Cerebellar nuclear complex (tissue), 1 donor: ENCODE measurements at regions not wholly inside any gene's neighbourhood (a gene's known extent, or its start where the extent isn't known, plus 50 kb on each side); places are given as distances from the start of the nearest gene placed in this dataset.
"Not testable (repeated sequence)": the region's sequence is repeated elsewhere in the genome, so short reads cannot be mapped to it uniquely, and the experiment has no call there.

Source experiments
- DNase-seq, 2 experiments: peaks; one replicate each; lab custom pipeline; 2025; lab: John Stamatoyannopoulos, UW

DNA sequence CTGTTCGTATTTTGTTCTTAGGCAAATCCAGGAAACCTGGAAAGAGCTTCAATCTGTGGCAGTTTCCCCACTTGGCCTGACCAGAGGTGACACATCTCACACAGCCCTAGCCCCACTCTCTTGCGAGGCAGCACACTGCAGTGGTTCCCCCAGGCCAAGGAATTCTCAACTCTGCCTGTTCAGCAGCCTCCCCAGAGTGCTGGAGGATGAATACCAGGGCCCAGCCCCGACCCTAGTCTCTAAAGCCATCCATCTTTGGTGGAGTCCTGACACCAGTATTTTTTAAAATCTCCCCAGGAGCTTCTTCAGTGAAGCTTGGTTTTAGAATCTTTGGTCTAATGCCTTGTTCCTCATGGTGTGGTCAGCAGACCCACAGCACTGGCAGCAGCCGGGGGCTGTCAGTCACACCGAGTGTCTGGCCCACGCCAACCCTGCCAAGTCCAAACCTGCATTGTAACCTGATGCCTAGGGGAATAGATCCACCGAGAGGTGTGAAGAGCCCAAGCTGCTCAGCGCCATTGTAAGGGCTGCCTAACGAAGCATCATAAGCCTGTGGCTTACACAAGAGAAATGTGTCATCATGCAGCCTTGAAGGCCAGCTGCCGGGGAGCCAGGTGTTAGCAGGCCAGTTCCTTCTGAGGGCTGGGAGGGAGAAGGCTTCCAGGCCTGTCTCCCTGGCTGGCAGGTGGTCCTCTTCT, 428.7 kb upstream of the ID2 start:
- no peak for DNase-seq

DNA sequence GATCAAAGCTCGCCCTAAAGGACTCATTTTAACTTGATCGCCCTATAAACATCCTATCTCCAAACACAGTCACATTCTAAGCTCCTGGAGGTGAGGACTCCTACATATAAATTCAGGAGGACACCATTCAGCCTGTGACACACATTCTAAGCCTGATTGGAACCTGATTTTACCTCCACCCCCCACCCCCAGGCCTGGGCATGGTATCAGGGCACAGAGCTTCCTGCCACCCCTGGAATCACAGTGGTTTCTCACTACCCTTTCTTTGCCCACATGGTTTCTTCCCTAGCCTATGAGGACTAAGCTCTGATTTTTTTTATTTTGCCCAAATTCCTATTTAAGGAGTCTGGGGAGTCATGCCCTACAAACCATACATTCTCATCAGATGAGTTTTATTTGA, 428.1 kb upstream of the ID2 start:
- no peak for DNase-seq

DNA sequence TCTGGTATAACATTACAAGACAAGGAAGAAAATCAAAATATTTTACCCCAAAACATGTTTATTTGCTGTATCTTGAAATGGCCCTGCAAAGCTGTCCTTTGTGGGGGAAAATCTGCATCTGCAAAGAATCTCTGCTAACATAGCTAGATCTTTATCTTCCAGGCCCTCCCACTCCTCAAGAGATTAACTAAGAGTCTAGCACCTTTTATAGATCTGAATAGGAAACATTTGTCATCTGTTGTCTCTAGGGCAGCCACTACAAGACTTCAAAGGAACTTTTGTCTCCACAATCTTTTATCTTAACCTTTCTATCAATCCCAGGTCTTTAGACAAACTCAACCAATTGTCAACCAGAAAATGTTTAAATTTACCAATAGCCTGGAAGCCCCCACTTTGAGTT, 427.6 kb upstream of the ID2 start:
- not testable (repeated sequence) for DNase-seq

DNA sequence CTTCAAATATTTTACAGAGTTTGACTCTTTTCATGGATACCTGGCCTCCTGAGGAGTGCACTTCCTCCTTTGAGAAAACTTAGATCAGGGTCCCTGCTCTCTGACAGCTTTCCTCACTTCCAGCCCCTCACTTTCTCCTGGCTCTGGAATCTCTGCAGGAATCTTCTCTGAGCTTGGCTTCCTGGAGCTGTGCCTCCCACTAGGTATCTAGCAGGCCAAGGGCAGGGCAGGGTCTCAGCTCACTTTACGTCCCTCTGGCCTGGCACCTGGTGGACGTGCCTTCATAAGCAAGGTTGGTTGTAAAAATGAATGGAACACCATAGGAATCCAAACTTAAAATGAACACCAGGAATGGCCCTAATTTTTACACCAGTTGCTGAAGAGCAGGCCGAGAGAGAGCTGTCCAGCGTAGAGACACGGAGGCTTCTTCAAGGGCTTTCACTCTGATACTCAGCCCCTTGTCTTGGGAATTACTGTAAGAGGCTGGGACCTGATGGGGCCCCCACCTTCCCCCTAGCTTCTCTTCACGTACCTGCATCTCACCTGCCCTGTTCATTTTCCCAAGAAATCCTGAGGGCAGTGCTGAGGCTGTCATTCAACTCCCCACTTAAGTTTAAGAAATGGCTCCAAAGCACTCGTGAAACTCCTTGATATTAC, 426.9 kb upstream of the ID2 start:
- no peak for DNase-seq

DNA sequence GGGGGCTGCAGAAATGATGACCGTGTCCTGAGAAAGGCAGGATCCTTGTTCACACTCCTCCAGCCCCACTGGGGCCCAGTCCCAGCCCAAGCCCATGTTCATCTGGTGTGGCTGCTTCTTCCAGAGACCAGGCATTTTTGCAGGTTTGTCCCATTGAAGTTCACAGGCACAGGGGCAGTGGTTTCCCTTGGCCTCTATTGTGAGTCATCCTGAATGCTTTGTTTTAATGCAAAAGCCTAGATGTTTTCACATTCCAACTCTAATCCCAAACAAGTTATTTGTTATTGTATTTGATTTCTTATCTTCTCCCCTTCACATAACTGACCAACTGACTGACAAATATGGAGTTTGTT, 426.4 kb upstream of the ID2 start:
- DNase-seq, result no peak

DNA sequence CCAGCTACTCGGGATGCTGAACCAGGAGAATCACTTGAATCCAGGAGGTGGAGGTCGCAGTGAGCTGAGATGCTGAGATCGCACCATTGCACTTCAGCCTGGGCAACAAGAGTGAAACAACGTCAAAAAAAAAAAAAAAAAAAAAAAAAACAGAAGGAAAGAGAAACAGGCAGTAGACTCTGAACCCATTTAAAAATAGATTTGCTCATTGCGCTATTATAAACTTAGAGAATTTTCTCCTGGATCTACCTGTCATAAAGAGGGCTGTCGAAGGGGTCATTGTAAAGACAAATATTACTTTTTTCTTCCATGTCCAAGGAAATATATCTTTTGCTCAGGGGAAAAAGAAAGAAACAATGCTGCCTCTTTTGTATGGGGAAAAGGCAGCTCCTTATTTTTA, 425.0 kb upstream of the ID2 start:
- DNase-seq, result no peak

DNA sequence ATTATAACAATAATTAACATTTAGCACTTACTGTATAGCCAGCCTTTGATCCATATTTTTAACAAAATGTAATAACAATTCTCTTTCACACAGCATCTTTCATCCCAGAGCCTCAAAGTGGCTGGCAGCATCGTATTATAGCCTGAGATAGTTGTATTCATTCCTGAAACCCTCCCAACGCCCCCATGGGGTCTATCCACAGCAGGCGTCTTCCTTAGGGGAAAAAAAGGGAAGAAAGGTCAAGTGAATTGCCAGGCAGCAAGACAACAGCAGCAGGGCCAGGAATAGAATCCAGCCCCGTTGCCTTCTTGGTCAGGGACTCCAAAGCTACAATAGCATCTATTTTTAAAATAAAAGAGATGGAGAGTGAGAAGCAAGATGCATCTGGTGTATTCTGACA, 424.4 kb upstream of the ID2 start:
- DNase-seq, result no peak

DNA sequence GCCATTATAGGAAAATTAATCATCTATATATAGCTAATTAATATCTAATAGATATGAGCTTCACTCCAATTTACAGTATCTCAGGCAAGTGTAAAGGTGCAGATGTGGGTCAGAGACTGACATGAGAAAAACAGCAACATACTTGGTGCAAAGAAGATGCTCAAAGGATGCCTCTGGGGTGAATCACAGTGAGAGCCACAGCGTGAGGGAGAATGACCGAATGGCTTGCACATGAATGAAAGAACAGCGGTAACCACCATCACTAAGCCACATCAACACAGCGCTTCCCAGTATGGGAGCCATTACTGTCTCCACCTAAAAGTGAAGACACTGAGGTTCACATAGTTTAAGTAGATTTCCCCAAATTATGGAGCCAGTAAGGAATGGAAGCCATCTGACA, 423.4 kb upstream of the ID2 start:
- DNase-seq, result no peak

DNA sequence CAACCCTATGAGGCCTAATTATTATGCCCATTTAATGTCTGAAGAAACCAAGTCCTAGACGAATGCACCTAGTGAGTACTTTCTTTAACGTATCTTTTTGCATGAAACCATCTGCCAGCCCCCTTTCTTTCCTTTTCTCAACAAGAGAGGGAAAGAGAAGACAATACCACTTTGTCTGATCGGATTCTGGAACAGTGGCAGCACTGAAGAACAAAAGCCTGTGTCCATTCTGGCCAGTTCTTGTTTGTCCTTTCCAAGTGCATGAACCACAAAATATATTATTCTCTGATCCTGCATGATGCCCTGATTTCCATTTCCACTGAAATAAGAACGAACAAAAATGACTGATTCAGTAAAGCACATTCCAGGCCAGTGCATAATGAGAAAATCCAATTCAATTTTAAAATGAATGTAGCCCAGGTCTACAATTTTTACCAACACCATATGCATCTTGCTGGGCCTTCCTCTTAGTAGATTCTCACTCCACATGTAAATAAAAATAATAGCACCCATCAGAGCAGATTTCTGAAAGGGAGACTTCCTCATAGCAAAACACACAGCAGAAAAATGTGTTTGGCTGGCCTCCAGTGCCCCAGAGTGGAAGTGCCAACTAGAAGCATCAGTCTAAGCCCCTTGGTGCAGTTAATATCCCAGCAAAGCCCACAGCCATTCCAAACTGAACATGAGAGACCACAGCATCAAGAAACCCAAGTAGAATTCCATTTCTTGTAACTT, 422.6 kb upstream of the ID2 start:
- DNase-seq, result no peak

DNA sequence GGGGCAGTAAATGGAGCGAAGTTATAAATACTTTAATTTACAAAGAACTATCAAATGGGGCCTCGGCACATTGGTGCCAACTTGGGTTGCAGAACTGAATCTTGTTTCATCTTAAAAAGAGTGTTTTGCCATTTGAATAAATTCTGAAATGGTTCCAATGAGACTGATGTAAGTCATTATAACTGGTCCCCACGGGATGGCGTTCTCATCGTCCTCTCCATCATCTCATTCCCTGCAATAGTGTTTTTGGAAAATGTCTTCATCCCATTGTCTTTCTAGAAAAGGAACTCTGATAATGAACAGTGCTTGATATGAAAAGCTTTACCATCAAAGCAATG, 422.0 kb upstream of the ID2 start:
- no peak for DNase-seq

DNA sequence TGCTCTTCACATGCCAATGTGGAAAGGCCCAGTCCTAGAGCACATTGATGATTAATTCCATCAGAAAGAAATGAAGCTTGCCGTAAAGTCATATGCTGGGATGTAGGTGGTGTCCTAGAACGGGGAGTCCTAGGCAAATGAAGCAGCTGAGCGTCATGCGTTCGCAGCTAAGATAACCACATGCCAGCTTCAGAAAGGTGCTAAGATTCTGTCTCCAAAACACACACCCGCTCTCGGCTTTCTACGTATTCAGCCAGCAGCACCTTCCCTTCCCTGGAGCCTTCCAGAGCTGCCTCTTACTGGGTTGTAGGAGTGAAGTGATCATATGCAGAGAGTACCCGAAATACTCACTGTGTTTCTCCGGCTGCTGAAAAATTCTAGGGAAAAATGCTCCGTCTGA, 421.6 kb upstream of the ID2 start:
- no peak for DNase-seq

DNA sequence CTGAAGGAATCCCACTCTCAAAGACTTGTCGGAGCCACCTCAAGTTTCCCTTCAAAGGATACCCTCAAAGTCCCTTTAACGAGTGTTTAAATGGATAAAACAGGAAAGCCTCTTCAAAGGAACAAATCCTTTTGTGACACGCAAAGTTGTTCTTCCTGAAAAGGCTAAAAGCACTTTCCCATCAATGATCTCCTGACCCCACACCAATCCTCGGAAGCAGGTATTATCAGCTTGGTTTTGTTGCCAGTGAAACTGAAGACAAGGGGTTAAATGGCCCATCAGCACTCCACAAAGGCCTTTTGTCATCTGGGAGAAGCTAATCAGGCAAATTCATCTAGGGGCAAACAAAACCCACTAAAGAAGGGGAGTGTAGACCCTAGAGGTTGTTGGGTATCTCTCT, 418.0 kb upstream of the ID2 start:
- no peak for DNase-seq

DNA sequence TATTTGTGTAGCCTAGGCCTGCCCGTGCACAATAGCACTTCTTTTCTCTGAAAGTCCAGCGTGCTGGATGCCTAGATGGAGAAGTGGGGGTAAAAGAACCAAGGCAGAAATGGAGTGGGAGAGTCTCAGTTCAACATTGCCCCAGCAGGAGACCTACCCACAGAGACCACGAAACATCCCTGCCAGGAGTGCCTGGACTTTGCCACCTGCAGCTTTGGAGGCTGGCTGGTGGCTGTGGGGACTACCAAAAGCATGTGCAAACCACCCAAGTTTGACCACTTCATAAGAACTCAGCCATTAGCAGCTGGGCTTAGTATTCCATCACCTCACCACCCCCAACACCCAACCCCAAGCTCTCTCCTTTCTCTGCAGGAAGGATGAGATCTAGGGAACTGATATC, 416.9 kb upstream of the ID2 start:
- no peak for DNase-seq

DNA sequence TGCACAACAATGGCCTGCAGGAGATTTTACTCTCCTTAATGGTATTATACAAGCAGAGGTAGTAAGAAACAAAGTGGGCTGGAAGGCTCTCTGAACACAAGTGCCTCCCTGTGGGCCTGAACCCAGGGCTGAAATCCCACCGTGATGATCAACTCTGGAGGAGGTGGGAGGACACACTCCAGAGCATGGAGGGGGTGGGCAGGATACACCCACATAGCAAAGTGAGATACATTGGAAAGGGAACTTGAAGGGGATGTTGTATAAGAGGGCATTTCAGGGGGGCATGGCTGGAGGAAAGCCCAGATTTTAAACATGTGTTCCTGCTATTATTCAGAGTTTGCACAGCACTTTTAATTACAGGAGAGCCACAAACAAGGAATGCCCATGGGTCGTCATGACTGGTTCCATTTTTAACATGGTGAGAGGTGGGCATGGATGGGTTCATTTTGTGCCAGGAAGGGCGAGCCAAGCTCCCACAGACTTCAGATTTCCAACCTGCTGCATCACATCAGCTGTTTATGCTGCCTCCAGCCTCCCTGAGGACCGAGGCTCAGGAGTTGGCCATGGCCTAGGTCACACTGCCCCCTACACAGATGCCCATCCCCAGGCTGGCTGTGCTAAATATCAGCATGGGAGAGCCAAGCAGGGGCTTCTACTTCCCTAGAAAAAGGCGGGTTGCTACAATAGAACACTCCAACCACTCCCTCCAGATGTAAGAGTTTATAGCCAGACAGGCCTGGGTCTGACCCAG, 416.2 kb upstream of the ID2 start:
- no peak for DNase-seq

DNA sequence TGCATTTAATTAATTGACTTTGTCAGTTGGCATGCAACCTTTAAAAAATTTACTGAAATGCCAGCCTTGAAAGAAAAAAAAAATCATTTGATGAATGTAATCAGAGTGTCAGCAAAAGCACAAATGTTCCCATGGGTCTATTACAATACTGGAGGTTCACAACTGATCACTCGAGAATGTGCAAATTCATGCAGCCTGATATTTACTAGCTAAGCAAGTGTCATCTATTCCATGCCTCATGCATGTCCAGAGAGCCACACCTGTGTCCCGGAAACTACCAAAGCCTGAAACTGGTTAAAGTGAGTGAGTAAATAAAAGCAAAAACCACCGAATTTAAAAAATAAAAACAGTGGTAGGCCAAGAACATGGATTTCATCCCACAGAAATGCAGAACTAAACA, 415.3 kb upstream of the ID2 start:
- no peak for DNase-seq

DNA sequence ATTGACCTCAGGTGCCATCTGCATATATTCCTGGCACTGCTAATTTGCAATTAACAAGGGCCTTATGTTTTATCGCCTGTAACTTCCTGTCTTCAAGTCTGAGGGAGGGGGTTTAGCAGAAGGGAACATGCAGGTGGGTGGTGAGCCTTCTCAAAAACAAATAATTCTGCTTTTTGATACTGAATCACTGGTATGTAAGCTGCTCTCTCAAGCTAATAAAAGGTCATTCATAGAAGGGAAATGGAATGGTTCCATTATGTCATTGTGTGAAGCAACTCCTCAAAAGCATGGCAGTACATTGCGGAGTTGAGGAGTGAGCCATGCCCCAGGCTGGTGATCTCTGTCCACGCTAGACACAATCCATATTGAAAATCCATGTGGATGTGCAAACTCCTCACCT, 414.8 kb upstream of the ID2 start:
- no peak for DNase-seq

DNA sequence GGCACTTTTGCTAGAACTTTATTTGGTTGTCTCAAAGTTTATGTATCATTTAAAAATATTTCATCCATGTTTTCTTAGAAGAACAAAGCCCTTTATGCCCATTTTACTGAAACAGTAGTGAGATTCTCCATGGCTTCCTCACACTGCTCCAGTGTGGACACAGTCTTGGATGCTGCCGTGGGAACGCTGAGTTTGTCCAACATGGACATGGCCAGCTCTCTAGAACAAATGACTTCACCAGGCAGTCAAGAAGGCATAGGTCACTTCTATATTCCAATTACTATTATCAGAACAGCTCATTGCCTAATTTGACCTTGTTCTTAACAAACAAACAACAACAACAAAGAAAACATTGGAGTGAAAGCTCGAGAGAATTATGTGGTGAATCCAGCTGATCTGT, 414.1 kb upstream of the ID2 start:
- no peak for DNase-seq

DNA sequence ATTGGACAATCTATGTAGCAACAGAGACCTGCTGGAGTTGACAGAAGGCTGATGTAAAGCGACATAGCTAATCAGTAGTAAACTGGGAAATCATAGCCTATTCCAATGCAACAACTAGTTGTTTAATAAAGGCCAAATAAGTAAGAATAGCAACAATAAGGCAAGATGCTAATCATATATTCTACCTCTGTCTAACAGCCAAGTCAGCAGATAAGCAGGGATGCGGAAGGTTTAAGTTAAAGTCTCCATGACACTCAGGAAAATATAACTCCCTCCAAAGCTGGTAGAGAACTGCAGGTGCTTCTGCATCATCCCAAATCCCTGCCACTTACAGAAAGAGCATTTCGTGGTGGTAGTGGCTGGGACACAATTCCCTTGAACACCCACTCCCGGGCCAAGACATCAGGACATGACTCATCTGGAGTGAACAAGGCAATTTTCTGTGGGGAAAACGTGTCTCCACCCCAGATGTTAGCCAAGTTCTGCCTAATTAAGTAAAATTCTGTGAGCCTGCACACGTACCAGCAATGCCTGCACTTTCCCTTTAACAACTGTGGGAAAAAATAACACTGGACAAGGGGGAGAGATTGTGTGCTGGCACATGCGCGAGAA, 413.6 kb upstream of the ID2 start:
- no peak for DNase-seq

DNA sequence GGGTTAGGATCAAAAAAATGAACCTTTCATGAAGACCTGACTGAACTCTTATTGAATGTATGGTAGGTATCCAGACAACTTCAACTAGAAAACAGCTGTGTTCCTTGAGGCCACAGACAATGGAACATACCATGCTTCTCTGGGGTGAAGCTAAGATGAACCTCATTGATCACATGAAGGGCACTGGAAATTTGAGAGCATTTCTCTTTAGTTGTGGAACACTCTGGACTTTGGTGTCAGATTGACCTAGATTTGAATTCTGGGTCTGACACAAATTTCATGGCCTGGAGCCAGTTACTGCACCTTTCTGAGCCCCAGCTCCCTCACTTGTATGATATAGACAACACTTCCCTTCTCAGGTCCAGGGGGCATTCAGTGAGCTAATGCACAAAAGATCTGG, 411.2 kb upstream of the ID2 start:
- no peak for DNase-seq

DNA sequence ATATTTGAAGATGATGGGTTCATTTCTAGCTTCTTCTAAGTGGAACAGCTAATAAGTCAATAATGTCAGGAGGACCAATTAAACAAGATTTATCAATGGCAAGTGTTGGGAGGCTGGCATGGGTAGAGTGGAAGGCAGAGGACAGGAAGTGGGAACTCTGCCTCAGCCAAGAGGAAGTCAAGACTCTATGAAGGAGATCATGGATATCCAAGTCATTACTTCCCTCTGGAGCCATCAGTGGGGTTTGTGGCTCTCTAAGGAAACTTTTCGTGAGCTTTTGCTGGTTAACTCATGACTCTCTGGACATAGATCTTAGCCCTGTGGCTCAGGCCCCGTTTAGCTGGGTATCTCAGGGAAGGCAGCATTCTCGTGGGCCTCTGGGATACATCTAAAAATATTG, 410.4 kb upstream of the ID2 start:
- no peak for DNase-seq

DNA sequence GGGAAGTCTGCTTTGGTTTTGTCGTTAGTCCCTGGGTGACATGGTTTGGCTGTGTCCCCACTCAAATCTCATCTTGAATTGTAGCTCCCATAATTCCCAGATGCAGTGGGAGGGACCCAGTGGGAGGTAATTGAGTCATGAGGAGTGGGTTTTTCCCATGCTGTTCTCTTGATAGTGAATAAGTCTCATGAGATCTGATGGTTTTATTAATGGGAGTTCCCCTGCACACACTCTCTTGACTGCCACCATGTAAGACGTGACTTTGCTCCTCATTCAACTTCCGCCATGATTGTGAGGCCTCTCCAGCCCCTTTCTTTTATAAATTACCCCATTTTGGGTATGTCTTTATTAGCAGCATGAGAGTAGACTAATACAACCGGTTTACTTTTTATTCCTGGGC, 405.8 kb upstream of the ID2 start:
- no peak for DNase-seq

DNA sequence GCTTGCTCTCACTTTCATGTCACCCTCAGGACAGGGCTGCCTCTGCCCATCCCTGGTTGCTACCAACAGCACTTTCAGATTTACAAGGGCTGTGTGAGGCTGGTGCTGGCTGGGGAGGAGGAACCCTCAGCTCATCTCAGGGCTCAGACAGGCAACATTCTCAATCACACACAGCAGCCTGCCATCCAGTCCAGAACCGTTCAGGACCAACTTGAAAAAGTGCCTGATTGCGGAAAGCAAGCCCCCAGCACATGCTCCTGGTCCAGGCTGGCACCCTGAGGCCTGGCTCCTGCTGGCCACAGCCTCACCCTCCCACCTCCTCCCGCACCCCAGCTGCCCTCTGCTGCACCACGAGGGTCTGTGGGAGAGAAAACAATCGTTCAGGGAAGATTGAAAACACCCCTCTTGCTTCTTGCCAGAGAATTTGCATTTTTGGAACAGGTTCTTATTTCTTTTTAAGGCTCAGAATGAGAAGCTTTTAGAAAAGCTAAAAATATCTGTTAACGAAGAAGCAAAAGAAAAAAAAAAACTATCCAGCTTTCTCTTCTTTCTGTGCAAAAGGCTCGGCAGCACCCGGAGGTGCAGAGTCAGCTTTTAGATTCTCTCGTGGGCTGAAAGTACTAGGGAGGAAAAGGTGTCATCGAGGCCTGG, 403.8 kb upstream of the ID2 start:
- no peak for DNase-seq
